ENCODE measurements at regions not wholly inside any gene's neighbourhood (a gene's known extent, or its start where the extent isn't known, plus 50 kb on each side); places are given as distances from the start of the nearest gene placed in this dataset.

DNA sequence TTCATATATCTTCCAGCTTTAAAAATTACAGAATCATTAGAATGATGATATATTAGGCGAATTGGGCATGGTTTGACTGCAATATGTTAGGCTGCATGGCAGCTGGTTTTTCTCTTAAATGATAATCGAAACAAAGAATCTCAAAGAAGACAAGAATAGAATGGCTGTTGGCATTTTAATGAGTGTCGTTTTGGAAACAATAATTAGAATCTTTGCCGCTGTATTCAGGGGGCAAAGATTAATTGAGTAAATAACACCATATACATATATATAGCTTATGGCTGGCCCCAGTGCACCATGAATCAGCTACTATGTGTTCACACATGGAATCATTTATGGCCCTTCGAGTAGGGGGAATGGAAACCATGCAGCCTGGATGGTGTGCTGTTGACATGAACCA lies 216.2 kb downstream of the RNF144B start:
- Histone ChIP-seq H3K4me2 (ENCODE audit: low read length) (no peak overlapping the region), H3K4me1 (no peaks in the 10 kb centered on the region), H3K9ac (no peak overlapping the region), H3K4me3 (ENCODE audit: low read depth, low read length) (no peak overlapping the region), H2AFZ (no peak overlapping the region), H3K79me2 (no peaks in the 10 kb centered on the region), H3K36me3 (ENCODE audit: control insufficient read depth, insufficient read depth, low read length) (no peaks in the 10 kb centered on the region), H3K9me3 (ENCODE audit: control insufficient read depth, low read length) (no peaks in the 10 kb centered on the region), H3K27me3 (ENCODE audit: control insufficient read depth, insufficient read depth, low read length) (no peaks in the 10 kb centered on the region), H3K27ac (no peak overlapping the region)
- no peak for TF ChIP-seq CTCF (IDR thresholded peaks at IDR 0.05)

- Histone ChIP-seq H3K4me1 (no peaks in the 10 kb centered on the region), H3K4me2 (ENCODE audit: low read length) (no peak overlapping the region), H3K27me3 (ENCODE audit: control insufficient read depth, insufficient read depth, low read length) (no peaks in the 10 kb centered on the region), H3K9me3 (ENCODE audit: control insufficient read depth, low read length) (no peaks in the 10 kb centered on the region), H3K27ac (no peak overlapping the region), H3K4me3 (ENCODE audit: low read depth, low read length) (no peak overlapping the region), H3K9ac (no peak overlapping the region), H3K36me3 (ENCODE audit: control insufficient read depth, insufficient read depth, low read length) (no peaks in the 10 kb centered on the region), H3K79me2 (no peaks in the 10 kb centered on the region), H2AFZ (no peak overlapping the region)
- no peak for TF ChIP-seq CTCF (IDR thresholded peaks at IDR 0.05)
Measured at GRCh38 chr6:18605841-18606240, 218.7 kb downstream of the RNF144B start.

- Histone ChIP-seq H3K36me3 (ENCODE audit: control insufficient read depth, insufficient read depth, low read length) (no peaks in the 10 kb centered on the region), H3K27me3 (ENCODE audit: control insufficient read depth, insufficient read depth, low read length) (no peaks in the 10 kb centered on the region), H2AFZ (no peak overlapping the region), H3K9me3 (ENCODE audit: control insufficient read depth, low read length) (no peaks in the 10 kb centered on the region), H3K4me1 (no peaks in the 10 kb centered on the region), H3K9ac (no peak overlapping the region), H3K4me2 (ENCODE audit: low read length) (no peak overlapping the region), H3K4me3 (ENCODE audit: low read depth, low read length) (no peak overlapping the region), H3K79me2 (no peaks in the 10 kb centered on the region), H3K27ac (no peak overlapping the region)
- TF ChIP-seq CTCF (IDR thresholded peaks at IDR 0.05): no peak
Measured at GRCh38 chr6:18609715-18610114, 222.6 kb downstream of the RNF144B start.

- TF ChIP-seq CTCF (IDR thresholded peaks at IDR 0.05): no peak
- no peak overlapping the region for H3K4me3 ChIP-seq (ENCODE audit: low read depth, low read length)
- no peak overlapping the region for H2AFZ ChIP-seq
- H3K9ac ChIP-seq: no peak overlapping the region
- no peak overlapping the region for H3K4me2 ChIP-seq (ENCODE audit: low read length)
- no peak overlapping the region for H3K27ac ChIP-seq
- no peaks in the 10 kb centered on the region for H3K27me3 ChIP-seq (ENCODE audit: control insufficient read depth, insufficient read depth, low read length)
- H3K4me1 ChIP-seq: no peaks in the 10 kb centered on the region
- no peaks in the 10 kb centered on the region for H3K36me3 ChIP-seq (ENCODE audit: control insufficient read depth, insufficient read depth, low read length)
- no peaks in the 10 kb centered on the region for H3K79me2 ChIP-seq
- H3K9me3 ChIP-seq (ENCODE audit: control insufficient read depth, low read length): no peaks in the 10 kb centered on the region
Measured at GRCh38 chr6:18613319-18613925, 226.3 kb downstream of the RNF144B start.

- no peaks in the 10 kb centered on the region for H3K36me3 ChIP-seq (ENCODE audit: control insufficient read depth, insufficient read depth, low read length)
Measured at GRCh38 chr6:18629571-18629970, 242.4 kb downstream of the RNF144B start.

More at GRCh38 chr6:18629571-18629970, 242.4 kb downstream of the RNF144B start:
- Histone ChIP-seq H3K4me3 (ENCODE audit: low read depth, low read length) (no peak overlapping the region), H3K4me2 (ENCODE audit: low read length) (no peak overlapping the region), H3K27ac (no peak overlapping the region), H3K9me3 (ENCODE audit: control insufficient read depth, low read length) (no peaks in the 10 kb centered on the region), H2AFZ (no peak overlapping the region), H3K9ac (no peak overlapping the region), H3K27me3 (ENCODE audit: control insufficient read depth, insufficient read depth, low read length) (no peaks in the 10 kb centered on the region), H3K79me2 (no peaks in the 10 kb centered on the region), H3K4me1 (no peaks in the 10 kb centered on the region)
- no peak for TF ChIP-seq CTCF (IDR thresholded peaks at IDR 0.05)

Data from parathyroid adenoma (tissue), 2 donors.